ENCODE measurements at regions not wholly inside any gene's neighbourhood (a gene's known extent, or its start where the extent isn't known, plus 50 kb on each side); places are given as distances from the start of the nearest gene placed in this dataset.

DNA sequence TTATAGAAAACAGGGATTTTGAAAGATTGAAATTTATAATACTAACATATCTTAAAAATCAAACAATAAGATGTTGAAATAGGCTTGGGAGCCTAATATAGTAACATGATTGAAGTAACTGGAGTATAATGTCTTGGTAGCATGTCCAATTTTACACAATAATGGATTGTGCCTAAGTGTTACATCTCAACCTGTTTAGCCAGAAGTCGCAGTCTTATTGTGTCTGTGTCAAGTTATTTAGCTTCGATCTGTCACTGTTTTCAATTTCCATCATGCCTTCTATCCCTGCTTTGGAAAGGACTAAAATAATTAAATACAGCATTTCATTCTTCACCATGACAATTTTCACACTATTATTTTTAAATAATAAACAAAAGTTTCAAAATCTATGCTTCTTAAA is 1352.2 kb downstream of the SI start:
- no peak for TF ChIP-seq EZH2 (IDR thresholded peaks at IDR 0.05; ENCODE audit: borderline replicate concordance, low read length)
- TF ChIP-seq, protein P1, sequence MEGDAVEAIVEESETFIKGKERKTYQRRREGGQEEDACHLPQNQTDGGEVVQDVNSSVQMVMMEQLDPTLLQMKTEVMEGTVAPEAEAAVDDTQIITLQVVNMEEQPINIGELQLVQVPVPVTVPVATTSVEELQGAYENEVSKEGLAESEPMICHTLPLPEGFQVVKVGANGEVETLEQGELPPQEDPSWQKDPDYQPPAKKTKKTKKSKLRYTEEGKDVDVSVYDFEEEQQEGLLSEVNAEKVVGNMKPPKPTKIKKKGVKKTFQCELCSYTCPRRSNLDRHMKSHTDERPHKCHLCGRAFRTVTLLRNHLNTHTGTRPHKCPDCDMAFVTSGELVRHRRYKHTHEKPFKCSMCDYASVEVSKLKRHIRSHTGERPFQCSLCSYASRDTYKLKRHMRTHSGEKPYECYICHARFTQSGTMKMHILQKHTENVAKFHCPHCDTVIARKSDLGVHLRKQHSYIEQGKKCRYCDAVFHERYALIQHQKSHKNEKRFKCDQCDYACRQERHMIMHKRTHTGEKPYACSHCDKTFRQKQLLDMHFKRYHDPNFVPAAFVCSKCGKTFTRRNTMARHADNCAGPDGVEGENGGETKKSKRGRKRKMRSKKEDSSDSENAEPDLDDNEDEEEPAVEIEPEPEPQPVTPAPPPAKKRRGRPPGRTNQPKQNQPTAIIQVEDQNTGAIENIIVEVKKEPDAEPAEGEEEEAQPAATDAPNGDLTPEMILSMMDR (IDR thresholded peaks at IDR 0.05; ENCODE audit: low read length): no peak
